Body of pancreas (tissue), 4 donors: ENCODE measurements at regions not wholly inside any gene's neighbourhood (a gene's known extent, or its start where the extent isn't known, plus 50 kb on each side); places are given as distances from the start of the nearest gene placed in this dataset.

Experiments used
- CTCF ChIP-seq, 7 experiments: fragments of 450-650 bp in 4 of 7; fragments of 200-600 bp in 3 of 7; sonication (generic) in 3 of 7; IDR thresholded peaks; one replicate each; pipeline ENCODE4 v1.5.1; 2016 to 2019; ENCODE audit warnings: antibody characterized with exemption in 7 of 7
- POLR2A ChIP-seq, 3 donors: fragments of 450-650 bp; IDR thresholded peaks; one replicate each; pipeline ENCODE4 v1.6.1; 2016; ENCODE audit warnings: antibody characterized with exemption in 3 of 3, mild to moderate bottlenecking in 2 of 3

GRCh38 chr4:103787057-103787456 is 67.3 kb upstream of the TACR3 start:
- no peak for TF ChIP-seq CTCF (IDR thresholded peaks at IDR 0.05)
- no peak for TF ChIP-seq POLR2A (IDR thresholded peaks at IDR 0.05)
